T47D (cell line): ENCODE measurements at regions not wholly inside any gene's neighbourhood (a gene's known extent, or its start where the extent isn't known, plus 50 kb on each side); places are given as distances from the start of the nearest gene placed in this dataset.
A peak's percentile ranks its signal among the peaks of the same experiment; 100 is the strongest.

Experiments
- DNase-seq, 2 experiments: peaks; one replicate each; pipeline versions ENCODE4 v3.0.0 to v3.0.0-alpha.2; 2011 to 2012; ENCODE audit warnings: low read depth in 1 of 2, low spot score in 1 of 2
- JUND ChIP-seq: IDR thresholded peaks from 2 replicates; pipeline ENCODE4 v1.6.1; 2012; ENCODE audit warnings: low read depth
- in situ Hi-C: cut with HindIII; loops from 2 replicates; pipeline ENCODE4 v1.10.0; 2016; ENCODE audit warnings: low sequenced_read_pairs, low pct_unique_long_range_greater_than_20kb

DNA sequence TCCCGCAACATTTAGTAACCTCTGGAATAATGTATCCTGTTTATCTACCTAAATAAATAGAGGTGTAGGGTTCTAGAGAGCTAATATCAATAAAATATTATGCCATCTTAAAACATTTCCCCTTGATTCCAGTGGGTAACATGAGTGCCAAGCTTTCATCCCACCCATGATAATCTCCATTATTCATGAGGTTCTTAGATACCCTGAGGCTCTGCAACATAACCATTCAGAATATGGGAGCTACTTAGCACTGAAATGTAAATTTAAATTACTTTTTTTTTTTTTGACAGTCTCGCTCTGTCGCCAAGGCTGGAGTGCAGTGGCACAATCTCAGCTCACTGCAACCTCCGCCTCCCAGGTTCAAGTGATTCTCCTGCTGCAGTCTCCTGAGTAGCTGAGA lies 832.7 kb downstream of the BRINP3 start:
- DNase-seq, result no peak
- TF ChIP-seq JUND, result no peak
- in situ Hi-C loops, result no loop called here

DNA sequence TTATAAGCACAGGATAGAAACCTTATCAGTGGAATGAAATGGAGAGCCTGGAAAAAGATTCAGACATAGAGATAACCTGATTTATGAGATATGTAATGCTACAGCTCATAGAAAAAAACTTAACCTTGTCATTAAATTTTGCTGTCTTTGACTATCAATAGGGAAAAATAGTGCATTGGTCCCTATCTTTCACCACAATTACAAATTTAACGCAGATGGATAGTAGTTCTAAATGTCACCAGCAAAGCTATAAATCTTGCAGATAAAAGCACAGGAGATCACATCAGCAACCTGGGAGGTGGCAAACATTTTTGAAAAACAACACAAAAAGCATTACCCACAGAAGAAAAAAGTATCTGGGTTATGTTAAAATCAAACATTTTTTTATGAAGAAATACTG lies 831.6 kb downstream of the BRINP3 start:
- DNase-seq, result no peak
- in situ Hi-C loops, result no loop called here
- no peak for TF ChIP-seq JUND

- no peak for DNase-seq
- TF ChIP-seq JUND, result no peak
- in situ Hi-C loops, result no loop called here
Observed at GRCh38 chr1:189654906-189655305, 822.8 kb downstream of the BRINP3 start.

DNA sequence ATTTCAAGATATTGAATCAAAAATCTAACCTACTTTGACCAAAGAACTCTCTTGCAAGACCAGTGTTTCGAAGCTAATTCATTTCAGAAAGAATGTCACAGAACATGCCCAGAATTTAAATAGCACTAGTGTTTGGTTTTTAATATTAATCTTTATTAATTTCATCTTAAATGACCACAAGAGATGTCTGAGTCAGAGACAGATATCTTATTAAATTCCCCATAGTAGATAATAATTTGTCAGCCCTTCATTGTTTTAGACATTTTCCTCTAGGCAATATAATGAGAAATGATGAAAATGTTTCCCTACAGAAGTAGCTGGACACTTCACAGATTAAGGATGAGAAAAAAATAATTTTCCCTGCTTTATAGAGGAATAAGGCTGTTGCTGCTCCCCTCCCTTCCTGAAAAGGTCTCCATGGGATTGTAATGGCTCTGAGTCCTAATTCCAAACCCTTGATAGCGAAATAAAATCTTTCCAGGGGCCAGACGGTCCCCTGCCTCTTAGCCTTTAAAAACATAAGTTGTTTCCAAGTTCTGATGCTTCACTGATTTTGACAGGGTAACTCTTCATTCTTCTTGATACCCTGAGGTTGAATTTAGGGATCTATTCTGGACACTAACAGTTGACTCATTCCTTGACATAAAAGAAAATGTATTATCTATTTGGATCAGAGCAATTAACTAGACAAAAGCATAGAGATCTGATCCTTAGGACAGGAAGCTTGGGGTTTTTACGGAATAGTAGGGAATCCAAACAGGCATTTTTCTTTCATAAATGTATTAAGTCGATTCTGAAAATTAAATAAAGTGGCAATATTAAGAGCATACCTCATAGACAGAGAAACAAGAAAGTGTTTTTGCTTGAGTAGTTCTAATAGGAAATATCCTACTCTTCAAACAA lies 820.8 kb downstream of the BRINP3 start:
- no peak for TF ChIP-seq JUND
- in situ Hi-C loops, result no loop called here
- DNase-seq, result no peak

DNA sequence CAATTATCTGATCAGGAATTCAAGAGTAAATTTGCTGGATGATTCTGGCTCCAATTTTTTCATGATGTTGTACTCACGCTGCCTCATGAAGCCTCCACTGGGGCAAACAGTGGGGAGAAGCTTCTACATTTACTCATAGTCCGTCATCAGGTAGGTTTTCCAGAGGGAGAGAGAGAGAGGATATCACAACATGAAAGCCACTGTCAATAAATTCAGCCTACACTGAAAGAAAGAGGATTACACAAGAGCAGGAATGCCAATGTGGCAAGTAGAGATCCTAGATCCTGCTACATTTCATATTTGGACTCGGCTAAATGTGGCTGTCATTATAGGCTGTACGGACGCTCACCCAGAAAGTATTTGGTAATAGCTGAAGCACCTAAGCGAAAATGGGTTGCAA lies 819.9 kb downstream of the BRINP3 start:
- in situ Hi-C loops, result no loop called here
- DNase-seq, result peak in 1 of 2 experiments; percentile 24
- no peak for TF ChIP-seq JUND

DNA sequence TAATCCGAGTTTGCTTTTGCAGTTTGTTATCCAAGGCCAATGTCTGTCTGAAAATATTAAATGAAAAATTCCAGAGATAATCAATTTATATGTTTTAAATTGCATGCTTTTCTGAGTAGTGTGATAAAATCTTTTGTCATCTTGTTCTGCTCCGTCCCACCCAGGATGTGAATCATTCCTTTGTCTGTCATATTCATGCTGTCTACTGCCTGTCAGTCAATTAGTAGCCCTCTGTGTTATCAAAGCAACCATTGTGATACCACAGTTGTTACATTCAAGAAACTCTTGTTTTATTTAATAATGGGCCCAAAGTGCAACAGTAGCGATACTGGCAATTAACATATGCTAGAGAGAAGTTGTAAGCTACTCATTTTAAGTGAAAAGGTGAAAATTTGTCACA lies 819.3 kb downstream of the BRINP3 start:
- in situ Hi-C loops, result no loop called here
- no peak for TF ChIP-seq JUND
- no peak for DNase-seq

- in situ Hi-C loops, result no loop called here
- no peak for DNase-seq
- no peak for TF ChIP-seq JUND
Observed at GRCh38 chr1:189659731-189660130, 817.9 kb downstream of the BRINP3 start.

DNA sequence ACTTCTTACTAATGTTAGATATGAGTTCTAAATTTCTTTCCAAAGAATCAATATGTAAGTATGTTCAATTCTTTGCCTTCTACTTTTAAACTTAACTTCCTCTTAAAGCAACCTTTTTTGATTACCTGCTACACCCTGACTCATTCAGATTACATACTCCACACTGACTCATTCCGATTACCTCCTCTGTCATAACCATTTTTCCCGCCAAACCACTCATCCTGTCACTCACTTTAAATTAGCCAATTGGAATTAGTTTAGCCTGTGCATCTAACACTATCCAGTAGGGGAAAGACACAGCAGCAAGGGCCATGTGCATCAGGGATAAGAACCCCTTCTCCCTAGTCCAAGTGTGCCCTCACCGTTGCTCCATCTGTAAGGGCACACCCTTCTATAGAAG lies 815.5 kb downstream of the BRINP3 start:
- no peak for DNase-seq
- TF ChIP-seq JUND, result no peak
- in situ Hi-C loops, result no loop called here

DNA sequence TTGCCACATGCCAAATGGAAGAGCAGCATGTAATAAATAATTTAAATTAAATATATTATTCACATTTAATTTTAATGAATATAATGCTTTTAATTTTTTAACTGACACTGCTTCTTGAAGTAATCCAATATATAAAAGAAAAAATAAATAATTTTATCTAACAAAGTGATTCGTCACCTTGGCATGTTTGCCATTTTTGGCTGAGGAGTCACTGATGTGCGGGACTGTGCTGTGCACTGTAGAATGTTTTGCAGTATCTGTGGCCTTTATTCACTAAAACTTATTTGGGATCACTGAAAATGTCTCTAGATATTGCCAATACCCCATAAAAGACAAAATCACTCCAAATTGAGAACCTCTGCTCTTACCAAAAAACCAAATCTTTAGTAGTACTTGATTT lies 807.8 kb downstream of the BRINP3 start:
- in situ Hi-C loops, result no loop called here
- TF ChIP-seq JUND, result no peak
- DNase-seq, result no peak

DNA sequence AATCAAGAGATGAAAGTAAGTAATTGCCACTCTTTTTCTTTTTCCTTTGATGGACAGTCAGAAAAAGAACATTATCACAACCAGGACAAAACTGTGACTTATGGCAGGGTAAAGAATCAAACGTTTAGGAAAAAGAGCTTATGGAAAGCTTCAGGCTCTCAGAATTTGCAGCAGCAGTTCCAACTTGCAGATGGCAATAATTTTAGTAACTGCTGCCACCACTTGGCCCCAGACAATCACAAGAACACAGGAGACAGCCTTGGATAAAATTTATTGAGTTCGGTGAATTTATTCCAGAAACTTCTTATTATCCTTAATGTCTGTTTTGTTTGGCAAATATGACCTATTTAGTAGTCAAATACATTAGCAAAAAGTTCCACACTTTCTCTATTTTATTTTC lies 804.4 kb downstream of the BRINP3 start:
- DNase-seq, result peak in 1 of 2 experiments; percentile 32
- TF ChIP-seq JUND, result no peak
- in situ Hi-C loops, result no loop called here

GRCh38 chr1:189675712-189676244 lies 801.9 kb downstream of the BRINP3 start:
- DNase-seq, result no peak
- in situ Hi-C loops, result no loop called here
- no peak for TF ChIP-seq JUND

DNA sequence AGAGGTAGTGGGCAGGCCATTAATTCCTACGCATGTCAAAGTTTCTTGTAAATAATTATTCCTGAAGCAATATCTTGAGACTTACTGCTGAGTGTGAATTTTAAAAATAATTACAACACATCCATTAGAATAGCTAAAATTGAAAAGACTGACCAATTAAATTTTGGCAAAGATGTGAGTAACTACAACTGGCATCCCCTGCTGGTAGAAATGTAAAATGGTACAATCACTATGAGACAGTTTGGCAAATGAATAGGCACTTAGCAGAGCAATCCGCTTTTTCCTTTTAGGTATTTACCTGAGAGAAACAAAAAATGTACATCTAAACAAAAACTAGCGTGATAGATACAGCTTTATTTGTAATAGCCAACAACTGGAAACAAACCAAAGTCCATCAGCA lies 798.9 kb downstream of the BRINP3 start:
- in situ Hi-C loops, result no loop called here
- peak in 1 of 2 experiments; percentile 27 for DNase-seq
- TF ChIP-seq JUND, result no peak

DNA sequence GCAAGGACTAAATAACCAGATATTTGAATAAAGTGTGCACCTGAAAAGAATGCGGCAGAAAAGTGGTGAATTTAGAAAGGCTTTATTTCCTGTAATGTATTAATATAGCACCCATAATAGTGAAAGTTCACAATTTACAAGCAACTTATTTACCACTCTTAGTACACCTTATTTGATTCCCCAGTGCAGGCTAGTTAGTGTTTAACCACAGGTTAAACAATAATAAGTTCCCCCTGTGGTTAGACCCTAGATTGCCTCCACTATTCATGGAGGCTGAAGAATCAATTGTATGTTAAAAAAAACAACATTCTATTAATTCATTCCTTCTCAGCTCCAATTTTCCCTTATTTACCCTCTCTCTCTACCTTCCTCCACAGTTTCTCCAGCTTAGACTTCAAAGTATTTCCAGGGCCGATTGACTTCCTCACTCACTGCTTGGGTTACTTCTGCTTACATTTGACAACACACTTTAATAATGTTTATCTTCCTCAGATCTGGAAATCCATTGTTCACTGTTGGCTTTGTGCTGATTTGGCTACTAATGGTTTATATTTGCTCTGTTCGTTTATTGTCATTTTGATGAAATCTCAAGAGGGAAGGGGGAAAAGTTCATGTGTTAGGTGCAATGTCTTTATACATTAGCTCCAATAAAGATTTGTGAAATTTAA lies 796.3 kb downstream of the BRINP3 start:
- peak in 1 of 2 experiments; percentile 43 for DNase-seq
- in situ Hi-C loops, result no loop called here
- no peak for TF ChIP-seq JUND
